Uterus (tissue), 2 donors: ENCODE measurements at regions not wholly inside any gene's neighbourhood (a gene's known extent, or its start where the extent isn't known, plus 50 kb on each side); places are given as distances from the start of the nearest gene placed in this dataset.

Source experiments
- POLR2A ChIP-seq, 2 donors: fragments of 450-650 bp; IDR thresholded peaks; one replicate each; pipeline ENCODE4 v1.6.1; 2016; ENCODE audit warnings: antibody characterized with exemption in 2 of 2, mild to moderate bottlenecking in 1 of 2, moderate library complexity in 1 of 2
- TF ChIP-seq, protein P1 (sequence below), 4 experiments: fragments of 200-600 bp in 2 of 4; fragments of 450-650 bp in 2 of 4; sonication (generic) in 2 of 4; IDR thresholded peaks; one replicate each; pipeline ENCODE4 v1.5.1; 2016 to 2019; ENCODE audit warnings: antibody characterized with exemption in 4 of 4, mild to moderate bottlenecking in 2 of 4, moderate library complexity in 1 of 4

DNA sequence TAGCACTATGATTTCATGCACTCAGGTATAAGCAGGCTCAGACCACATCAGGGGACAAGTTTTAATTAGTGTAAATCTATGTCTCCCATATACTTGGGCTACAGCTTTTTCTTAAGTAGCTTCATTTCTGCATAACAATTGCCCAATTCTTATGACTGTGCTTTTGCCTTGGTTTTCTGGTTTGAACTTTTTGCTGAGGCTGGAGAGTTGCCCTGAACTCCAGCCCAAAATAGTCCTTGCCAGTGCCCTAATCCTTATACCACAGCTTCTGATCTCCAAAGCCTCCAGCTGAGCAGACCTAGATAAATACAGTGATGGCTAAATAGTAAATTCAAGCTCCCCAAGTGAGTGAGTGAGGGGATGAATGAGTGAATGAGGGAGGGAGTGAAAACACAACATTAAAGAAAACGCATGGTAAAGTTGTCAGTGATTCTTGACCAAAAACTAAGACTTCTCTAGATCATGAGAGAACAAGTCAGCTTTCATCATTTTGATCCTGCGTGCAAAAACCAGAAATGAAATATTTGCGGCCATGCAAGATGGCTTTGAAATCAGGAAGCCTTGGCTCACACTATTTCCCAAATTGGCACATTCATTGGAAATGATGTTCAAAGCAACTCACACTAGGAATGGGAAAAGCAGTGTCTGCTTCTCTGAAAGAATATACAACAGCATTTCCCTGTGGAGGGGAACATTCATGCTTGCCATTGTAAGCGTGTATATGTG, 437.1 kb upstream of the CTSO start:
- TF ChIP-seq, protein P1, sequence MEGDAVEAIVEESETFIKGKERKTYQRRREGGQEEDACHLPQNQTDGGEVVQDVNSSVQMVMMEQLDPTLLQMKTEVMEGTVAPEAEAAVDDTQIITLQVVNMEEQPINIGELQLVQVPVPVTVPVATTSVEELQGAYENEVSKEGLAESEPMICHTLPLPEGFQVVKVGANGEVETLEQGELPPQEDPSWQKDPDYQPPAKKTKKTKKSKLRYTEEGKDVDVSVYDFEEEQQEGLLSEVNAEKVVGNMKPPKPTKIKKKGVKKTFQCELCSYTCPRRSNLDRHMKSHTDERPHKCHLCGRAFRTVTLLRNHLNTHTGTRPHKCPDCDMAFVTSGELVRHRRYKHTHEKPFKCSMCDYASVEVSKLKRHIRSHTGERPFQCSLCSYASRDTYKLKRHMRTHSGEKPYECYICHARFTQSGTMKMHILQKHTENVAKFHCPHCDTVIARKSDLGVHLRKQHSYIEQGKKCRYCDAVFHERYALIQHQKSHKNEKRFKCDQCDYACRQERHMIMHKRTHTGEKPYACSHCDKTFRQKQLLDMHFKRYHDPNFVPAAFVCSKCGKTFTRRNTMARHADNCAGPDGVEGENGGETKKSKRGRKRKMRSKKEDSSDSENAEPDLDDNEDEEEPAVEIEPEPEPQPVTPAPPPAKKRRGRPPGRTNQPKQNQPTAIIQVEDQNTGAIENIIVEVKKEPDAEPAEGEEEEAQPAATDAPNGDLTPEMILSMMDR (IDR thresholded peaks at IDR 0.05): no peak
- TF ChIP-seq POLR2A (IDR thresholded peaks at IDR 0.05): no peak
